SK-N-SH (cell line): ENCODE measurements at regions not wholly inside any gene's neighbourhood (a gene's known extent, or its start where the extent isn't known, plus 50 kb on each side); places are given as distances from the start of the nearest gene placed in this dataset.

Experiments used
- FOXM1 ChIP-seq: IDR thresholded peaks from 2 replicates; pipeline ENCODE4 v1.4.0; 2012; ENCODE audit warnings: low read depth, mild to moderate bottlenecking
- TF ChIP-seq, protein P1 (sequence below): fragments of 200-600 bp; sonication (generic); IDR thresholded peaks from 2 replicates; pipeline ENCODE4 v1.6.1; 2017; ENCODE audit warnings: antibody characterized with exemption, mild to moderate bottlenecking, moderate library complexity

DNA sequence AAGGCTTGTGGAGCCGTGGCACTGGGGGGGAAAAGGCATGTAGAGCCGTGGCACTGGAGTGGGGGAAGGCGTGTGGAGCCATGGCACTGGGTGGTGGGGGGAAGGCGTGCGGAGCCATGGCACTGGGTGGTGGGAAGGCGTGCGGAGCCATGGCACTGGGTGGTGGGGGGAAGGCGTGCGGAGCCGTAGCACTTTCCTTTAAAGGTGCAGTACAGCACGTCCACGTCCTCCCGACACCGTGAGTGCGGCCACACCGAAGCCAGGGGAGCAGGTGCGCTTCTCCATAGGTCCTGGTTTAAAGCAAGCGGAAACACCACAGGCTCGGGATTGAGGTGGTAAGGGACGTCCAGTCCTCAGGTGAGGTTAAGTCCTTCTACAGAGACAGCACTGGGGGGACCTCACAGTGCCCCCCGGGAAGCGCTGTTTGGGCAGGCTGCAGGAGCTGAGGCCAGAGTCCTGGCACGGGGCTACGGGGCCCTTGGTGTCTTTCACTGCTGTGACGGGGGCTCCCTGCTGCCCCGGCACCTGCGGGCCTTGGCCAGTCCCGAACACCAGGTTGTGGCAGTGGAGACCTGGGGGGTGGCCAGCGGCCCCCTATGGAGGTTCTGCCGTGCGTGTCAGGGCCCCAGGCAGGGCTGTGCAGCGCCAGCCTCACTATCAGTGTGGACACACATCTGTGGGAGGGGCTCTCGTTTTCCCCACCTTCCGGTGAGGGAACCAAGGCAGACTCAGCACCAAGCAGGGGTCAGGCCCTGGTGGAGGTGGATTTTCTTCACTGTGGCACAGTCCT, 93.0 kb upstream of the CTDP1 start:
- TF ChIP-seq FOXM1, result no peak
- TF ChIP-seq, protein P1, sequence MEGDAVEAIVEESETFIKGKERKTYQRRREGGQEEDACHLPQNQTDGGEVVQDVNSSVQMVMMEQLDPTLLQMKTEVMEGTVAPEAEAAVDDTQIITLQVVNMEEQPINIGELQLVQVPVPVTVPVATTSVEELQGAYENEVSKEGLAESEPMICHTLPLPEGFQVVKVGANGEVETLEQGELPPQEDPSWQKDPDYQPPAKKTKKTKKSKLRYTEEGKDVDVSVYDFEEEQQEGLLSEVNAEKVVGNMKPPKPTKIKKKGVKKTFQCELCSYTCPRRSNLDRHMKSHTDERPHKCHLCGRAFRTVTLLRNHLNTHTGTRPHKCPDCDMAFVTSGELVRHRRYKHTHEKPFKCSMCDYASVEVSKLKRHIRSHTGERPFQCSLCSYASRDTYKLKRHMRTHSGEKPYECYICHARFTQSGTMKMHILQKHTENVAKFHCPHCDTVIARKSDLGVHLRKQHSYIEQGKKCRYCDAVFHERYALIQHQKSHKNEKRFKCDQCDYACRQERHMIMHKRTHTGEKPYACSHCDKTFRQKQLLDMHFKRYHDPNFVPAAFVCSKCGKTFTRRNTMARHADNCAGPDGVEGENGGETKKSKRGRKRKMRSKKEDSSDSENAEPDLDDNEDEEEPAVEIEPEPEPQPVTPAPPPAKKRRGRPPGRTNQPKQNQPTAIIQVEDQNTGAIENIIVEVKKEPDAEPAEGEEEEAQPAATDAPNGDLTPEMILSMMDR, result no peak
